K562 (cell line): ENCODE measurements at regions not wholly inside any gene's neighbourhood (a gene's known extent, or its start where the extent isn't known, plus 50 kb on each side); places are given as distances from the start of the nearest gene placed in this dataset.

ENCODE experiments used
- ATAC-seq: fragments of 200-7000 bp; cut with Tn5 transposase; 3 replicates; pipeline ENCODE4 v1.9.1; 2020; ENCODE audit warnings: moderate library complexity
- BruUV-seq: library from RNA; stranded (reverse); fragments of 400-500 nt; replicated peaks from 2 replicates; lab custom pipeline; 2021; lab: Mats Ljungman, UMichigan
- CTCF ChIA-PET: fragments of 300-600 bp; formaldehyde crosslinking; extraction: SDS; loops from one replicate; lab custom pipeline; 2021; ENCODE audit warnings: low intra/inter-chr PET ratio; lab: Yijun Ruan, JAX
- POLR2A ChIA-PET: fragments of 300-600, 350-650 bp; sonication (Branson Sonifier 250); formaldehyde crosslinking; extraction: SDS; loops from one replicate; lab custom pipeline; 2021; ENCODE audit warnings: antibody characterized with exemption, inconsistent platforms; lab: Yijun Ruan, JAX
- DNase-seq, 4 experiments: peaks; one replicate each; pipeline versions ENCODE4 v3.0.0 to v3.0.0-alpha.2; 2011 to 2018; ENCODE audit warnings: low spot score in 3 of 4, mixed read lengths in 3 of 4; ENCODE audit errors: extremely low read depth in 1 of 4
- FAIRE-seq: peaks from 2 replicates; lab custom pipeline; 2011; peaks lifted over from hg19 to GRCh38; lab: Jason Lieb, UNC
- H2AFZ ChIP-seq: 2 replicates; pipeline ENCODE4 v1.6.0; 2011; ENCODE audit warnings: low read depth, low read length, control low read depth, inconsistent platforms
- H3K27ac ChIP-seq: fragments of 200-600 bp; 3 replicates; pipeline ENCODE4 v1.8.0; 2011; ENCODE audit warnings: low read depth, mild to moderate bottlenecking, control low read depth, inconsistent platforms, low read length, moderate library complexity, mixed read lengths; ENCODE audit errors: extremely low read depth
- H3K27me3 ChIP-seq, 2 experiments: fragments of 300-600 bp in 1 of 2; 2 replicates in 1 of 2; 3 replicates in 1 of 2; pipeline versions ENCODE4 v1.6.0 to v1.8.0; 2011; ENCODE audit warnings: inconsistent platforms in 2 of 2, low read length in 2 of 2, mild to moderate bottlenecking in 1 of 2, mixed read lengths in 1 of 2, moderate library complexity in 1 of 2; ENCODE audit not compliant: control insufficient read depth in 2 of 2, insufficient read depth in 2 of 2
- H3K36me3 ChIP-seq: fragments of 300-600 bp; 3 replicates; pipeline ENCODE4 v1.8.0; 2011; ENCODE audit warnings: mild to moderate bottlenecking, low read length, inconsistent platforms; ENCODE audit not compliant: control insufficient read depth, insufficient read depth
- H3K4me1 ChIP-seq, 2 experiments: fragments of 200-600 bp in 1 of 2; replicated peaks in 1 of 2; 2 replicates in 1 of 2; 3 replicates in 1 of 2; pipeline versions ENCODE4 v1.5.1 to v1.8.0; 2011; ENCODE audit warnings: inconsistent platforms in 2 of 2, low read length in 2 of 2, mild to moderate bottlenecking in 1 of 2, mixed read lengths in 1 of 2, moderate library complexity in 1 of 2; ENCODE audit not compliant: control insufficient read depth in 2 of 2, insufficient read depth in 2 of 2
- H3K4me2 ChIP-seq: 2 replicates; pipeline ENCODE4 v1.6.1; 2011; ENCODE audit warnings: low read length, control low read depth, inconsistent platforms, mixed read lengths; ENCODE audit not compliant: insufficient read depth
- H3K4me3 ChIP-seq: fragments of 200-600 bp; sonication (generic), shearing (Covaris generic); 2 replicates; pipeline ENCODE4 v1.5.1; 2016; ENCODE audit warnings: control low read depth, inconsistent platforms
- H3K79me2 ChIP-seq: fragments of 200-600 bp; 3 replicates; pipeline ENCODE4 v1.8.0; 2011; ENCODE audit warnings: low read length, inconsistent platforms; ENCODE audit not compliant: control insufficient read depth, insufficient read depth
- H3K9ac ChIP-seq, 2 experiments: 2 replicates each; pipeline versions ENCODE4 v1.6.0 to v1.6.1; 2011; ENCODE audit warnings: low read depth in 2 of 2, low read length in 2 of 2, control low read depth in 1 of 2, inconsistent platforms in 1 of 2, mild to moderate bottlenecking in 1 of 2, mixed read lengths in 1 of 2; ENCODE audit not compliant: insufficient read depth in 1 of 2
- H3K9me1 ChIP-seq: one replicate; pipeline ENCODE4 v1.6.0; 2011; ENCODE audit warnings: inconsistent platforms, mild to moderate bottlenecking, low read length, moderate library complexity; ENCODE audit not compliant: control insufficient read depth, insufficient read depth
- H3K9me3 ChIP-seq: replicated peaks from 2 replicates; pipeline ENCODE4 v1.5.1; 2011; ENCODE audit warnings: low read depth, low read length, inconsistent platforms; ENCODE audit not compliant: control insufficient read depth, insufficient read depth
- H4K20me1 ChIP-seq: replicated peaks from 2 replicates; pipeline ENCODE4 v1.6.1; 2011; ENCODE audit warnings: low read length, inconsistent platforms, mixed read lengths; ENCODE audit not compliant: control insufficient read depth, insufficient read depth
- ARID1B ChIP-seq: fragments of 450-650 bp; IDR thresholded peaks from 2 replicates; pipeline ENCODE4 v1.6.1; 2016; ENCODE audit warnings: antibody characterized with exemption, mild to moderate bottlenecking, inconsistent platforms
- CBX3 ChIP-seq, 2 experiments: IDR thresholded peaks; 1 replicate in 1 of 2; 2 replicates in 1 of 2; pipeline ENCODE4 v1.6.1; 2012; ENCODE audit warnings: inconsistent platforms in 2 of 2, low read length in 2 of 2, borderline replicate concordance in 1 of 2, control low read depth in 1 of 2
- ELF1 ChIP-seq: fragments of 200-800 bp; sonication (Bioruptor generic); IDR thresholded peaks from 2 replicates; pipeline ENCODE4 v1.6.1; 2016; ENCODE audit warnings: missing genetic modification characterization, missing compliant biosample characterization
- JUND ChIP-seq, 2 experiments: IDR thresholded peaks; 2 replicates in 1 of 2; 3 replicates in 1 of 2; pipeline ENCODE4 v1.6.1; 2011; ENCODE audit warnings: borderline replicate concordance in 2 of 2, low read depth in 2 of 2, low read length in 2 of 2, improper control_type of control experiment in 1 of 2, missing biosample characterization in 1 of 2, missing genetic modification characterization in 1 of 2, missing genetic modification reagents in 1 of 2
- MBD2 ChIP-seq: sonication (generic); IDR thresholded peaks from 2 replicates; pipeline ENCODE4 v1.6.1; 2016; ENCODE audit warnings: low read depth, borderline replicate concordance
- NFE2L1 ChIP-seq: fragments of 450-650 bp; IDR thresholded peaks from 2 replicates; pipeline ENCODE4 v1.6.1; 2016; ENCODE audit warnings: missing genetic modification characterization, low read depth, mild to moderate bottlenecking, missing compliant biosample characterization, moderate library complexity, borderline replicate concordance
- SOX6 ChIP-seq: fragments of 450-650 bp; IDR thresholded peaks from 2 replicates; pipeline ENCODE4 v1.6.1; 2014; ENCODE audit warnings: mild to moderate bottlenecking
- ZFP30 ChIP-seq: fragments of 250-450 bp; sonication (Bioruptor Pico); IDR thresholded peaks from 2 replicates; pipeline ENCODE4 v1.8.0; 2022; ENCODE audit warnings: moderate library complexity, mild to moderate bottlenecking, inconsistent platforms, borderline replicate concordance
- ZFP36 ChIP-seq: fragments of 150-350 bp; IDR thresholded peaks from 2 replicates; pipeline ENCODE4 v1.6.1; 2018; ENCODE audit warnings: low read length, low read depth; ENCODE audit not compliant: partially characterized antibody
- ZSCAN29 ChIP-seq: fragments of 450-650 bp; IDR thresholded peaks from 2 replicates; pipeline ENCODE4 v1.6.1; 2017
- WGBS: fragments of 100-300 bp; shearing (Covaris generic); methylation state at CpG from one replicate; pipeline ENCODE4 v1.1.6; 2016; ENCODE audit warnings: low coverage, mixed read lengths; ENCODE audit not compliant: insufficient coverage; ENCODE audit errors: missing lambda C conversion rate; 5-methylcytosine and 5-hydroxymethylcytosine counted together
- in situ Hi-C: fragments of 300-500 bp; cut with MboI; formaldehyde crosslinking; loops from 4 replicates; pipeline ENCODE4 v1.15.0; 2018; ENCODE audit warnings: inconsistent platforms, mixed read lengths
- intact Hi-C: fragments of 100-400 bp; cut with micrococcal nuclease; formaldehyde crosslinking; loops from 2 replicates; pipeline ENCODE4 v1.14.2; 2022
- TF ChIP-seq, protein P1 (sequence below): sonication (generic); formaldehyde crosslinking; IDR thresholded peaks from 2 replicates; pipeline ENCODE4 v1.8.1; 2023; ENCODE audit warnings: mild to moderate bottlenecking, missing genetic modification reagents
- TF ChIP-seq, protein P2 (sequence below): fragments of 450-650 bp; IDR thresholded peaks from 2 replicates; pipeline ENCODE4 v1.6.1; 2014; ENCODE audit warnings: low read depth, mild to moderate bottlenecking, moderate library complexity, borderline replicate concordance
- TF ChIP-seq, protein P3 (sequence below): fragments of 250-450 bp; sonication (Bioruptor Pico); IDR thresholded peaks from 2 replicates; pipeline ENCODE4 v1.8.0; 2021; ENCODE audit warnings: moderate library complexity, mild to moderate bottlenecking, inconsistent platforms
- TF ChIP-seq, protein P4 (sequence below): fragments of 250-450 bp; sonication (Bioruptor Pico); IDR thresholded peaks from 2 replicates; pipeline ENCODE4 v1.5.1; 2021; ENCODE audit warnings: mild to moderate bottlenecking

GRCh38 chr12:126191031-126191891, 1126.0 kb downstream of the AACS start:
- Histone ChIP-seq H3K9me1 (no peaks in the 10 kb centered on the region), H3K4me3 (no peak overlapping the region), H3K27me3 (no peaks in the 10 kb centered on the region), H3K9me3 (no peaks in the 10 kb centered on the region), H3K27ac (no peak overlapping the region), H3K79me2 (no peaks in the 10 kb centered on the region), H3K4me1 (no peaks in the 10 kb centered on the region), H3K36me3 (no peaks in the 10 kb centered on the region), H2AFZ (no peak overlapping the region), H4K20me1 (no peaks in the 10 kb centered on the region), H3K9ac (no peak overlapping the region), H3K4me2 (no peak overlapping the region)
- 5% methylated on average over 36 of the region's 62 CpGs for WGBS
- intact Hi-C loops: no loop called here
- in situ Hi-C loops: no loop called here
- no peak for FAIRE-seq
- ChIA-PET POLR2A (no interaction called here), CTCF (no interaction called here)
- BruUV-seq: no TSS peak
- TF ChIP-seq ZFP30 (CRISPR knock-in tag): no peak
- TF ChIP-seq NFE2L1 (tag): no peak
- no peak for TF ChIP-seq MBD2
- TF ChIP-seq, protein P1, sequence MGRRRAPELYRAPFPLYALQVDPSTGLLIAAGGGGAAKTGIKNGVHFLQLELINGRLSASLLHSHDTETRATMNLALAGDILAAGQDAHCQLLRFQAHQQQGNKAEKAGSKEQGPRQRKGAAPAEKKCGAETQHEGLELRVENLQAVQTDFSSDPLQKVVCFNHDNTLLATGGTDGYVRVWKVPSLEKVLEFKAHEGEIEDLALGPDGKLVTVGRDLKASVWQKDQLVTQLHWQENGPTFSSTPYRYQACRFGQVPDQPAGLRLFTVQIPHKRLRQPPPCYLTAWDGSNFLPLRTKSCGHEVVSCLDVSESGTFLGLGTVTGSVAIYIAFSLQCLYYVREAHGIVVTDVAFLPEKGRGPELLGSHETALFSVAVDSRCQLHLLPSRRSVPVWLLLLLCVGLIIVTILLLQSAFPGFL (CRISPR knock-in tag): no peak
- no peak for TF ChIP-seq JUND (IDR thresholded peaks at IDR 0.05; ENCODE audit: borderline replicate concordance, low read depth, low read length)
- no peak for TF ChIP-seq JUND (tag; IDR thresholded peaks at IDR 0.05; ENCODE audit: borderline replicate concordance, low read depth, low read length)
- no peak for TF ChIP-seq CBX3 (IDR thresholded peaks at IDR 0.05; ENCODE audit: borderline replicate concordance in 1 of 2, low read length in 2 of 2)
- TF ChIP-seq, protein P2, sequence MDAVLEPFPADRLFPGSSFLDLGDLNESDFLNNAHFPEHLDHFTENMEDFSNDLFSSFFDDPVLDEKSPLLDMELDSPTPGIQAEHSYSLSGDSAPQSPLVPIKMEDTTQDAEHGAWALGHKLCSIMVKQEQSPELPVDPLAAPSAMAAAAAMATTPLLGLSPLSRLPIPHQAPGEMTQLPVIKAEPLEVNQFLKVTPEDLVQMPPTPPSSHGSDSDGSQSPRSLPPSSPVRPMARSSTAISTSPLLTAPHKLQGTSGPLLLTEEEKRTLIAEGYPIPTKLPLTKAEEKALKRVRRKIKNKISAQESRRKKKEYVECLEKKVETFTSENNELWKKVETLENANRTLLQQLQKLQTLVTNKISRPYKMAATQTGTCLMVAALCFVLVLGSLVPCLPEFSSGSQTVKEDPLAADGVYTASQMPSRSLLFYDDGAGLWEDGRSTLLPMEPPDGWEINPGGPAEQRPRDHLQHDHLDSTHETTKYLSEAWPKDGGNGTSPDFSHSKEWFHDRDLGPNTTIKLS: no peak
- TF ChIP-seq ELF1: no peak
- TF ChIP-seq, protein P3, sequence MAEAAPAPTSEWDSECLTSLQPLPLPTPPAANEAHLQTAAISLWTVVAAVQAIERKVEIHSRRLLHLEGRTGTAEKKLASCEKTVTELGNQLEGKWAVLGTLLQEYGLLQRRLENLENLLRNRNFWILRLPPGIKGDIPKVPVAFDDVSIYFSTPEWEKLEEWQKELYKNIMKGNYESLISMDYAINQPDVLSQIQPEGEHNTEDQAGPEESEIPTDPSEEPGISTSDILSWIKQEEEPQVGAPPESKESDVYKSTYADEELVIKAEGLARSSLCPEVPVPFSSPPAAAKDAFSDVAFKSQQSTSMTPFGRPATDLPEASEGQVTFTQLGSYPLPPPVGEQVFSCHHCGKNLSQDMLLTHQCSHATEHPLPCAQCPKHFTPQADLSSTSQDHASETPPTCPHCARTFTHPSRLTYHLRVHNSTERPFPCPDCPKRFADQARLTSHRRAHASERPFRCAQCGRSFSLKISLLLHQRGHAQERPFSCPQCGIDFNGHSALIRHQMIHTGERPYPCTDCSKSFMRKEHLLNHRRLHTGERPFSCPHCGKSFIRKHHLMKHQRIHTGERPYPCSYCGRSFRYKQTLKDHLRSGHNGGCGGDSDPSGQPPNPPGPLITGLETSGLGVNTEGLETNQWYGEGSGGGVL (CRISPR knock-in tag): no peak
- TF ChIP-seq, protein P4, sequence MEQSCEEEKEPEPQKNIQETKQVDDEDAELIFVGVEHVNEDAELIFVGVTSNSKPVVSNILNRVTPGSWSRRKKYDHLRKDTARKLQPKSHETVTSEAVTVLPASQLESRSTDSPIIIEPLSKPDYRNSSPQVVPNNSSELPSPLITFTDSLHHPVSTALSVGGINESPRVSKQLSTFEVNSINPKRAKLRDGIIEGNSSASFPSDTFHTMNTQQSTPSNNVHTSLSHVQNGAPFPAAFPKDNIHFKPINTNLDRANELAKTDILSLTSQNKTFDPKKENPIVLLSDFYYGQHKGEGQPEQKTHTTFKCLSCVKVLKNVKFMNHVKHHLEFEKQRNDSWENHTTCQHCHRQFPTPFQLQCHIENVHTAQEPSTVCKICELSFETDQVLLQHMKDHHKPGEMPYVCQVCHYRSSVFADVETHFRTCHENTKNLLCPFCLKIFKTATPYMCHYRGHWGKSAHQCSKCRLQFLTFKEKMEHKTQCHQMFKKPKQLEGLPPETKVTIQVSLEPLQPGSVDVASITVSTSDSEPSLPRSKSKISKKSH (CRISPR knock-in tag): no peak
- TF ChIP-seq SOX6: no peak
- no peak for TF ChIP-seq ZSCAN29
- no peak for TF ChIP-seq ARID1B
- no peak for TF ChIP-seq ZFP36
- no peak for ATAC-seq
- DNase-seq: no peak
